Stimulated activated CD8-positive, alpha-beta memory T cell treated with anti-CD3 and anti-CD28 coated beads, Interleukin-7, amount 100 ng/mL, for 24 hours (primary cell): ENCODE measurements at regions not wholly inside any gene's neighbourhood (a gene's known extent, or its start where the extent isn't known, plus 50 kb on each side); places are given as distances from the start of the nearest gene placed in this dataset.
"Not testable (repeated sequence)": the region's sequence is repeated elsewhere in the genome, so short reads cannot be mapped to it uniquely, and the experiment has no call there.

Experiments
- DNase-seq: peaks from one replicate; pipeline ENCODE4 v3.0.0-alpha.2; 2020; ENCODE audit warnings: low read depth

DNA sequence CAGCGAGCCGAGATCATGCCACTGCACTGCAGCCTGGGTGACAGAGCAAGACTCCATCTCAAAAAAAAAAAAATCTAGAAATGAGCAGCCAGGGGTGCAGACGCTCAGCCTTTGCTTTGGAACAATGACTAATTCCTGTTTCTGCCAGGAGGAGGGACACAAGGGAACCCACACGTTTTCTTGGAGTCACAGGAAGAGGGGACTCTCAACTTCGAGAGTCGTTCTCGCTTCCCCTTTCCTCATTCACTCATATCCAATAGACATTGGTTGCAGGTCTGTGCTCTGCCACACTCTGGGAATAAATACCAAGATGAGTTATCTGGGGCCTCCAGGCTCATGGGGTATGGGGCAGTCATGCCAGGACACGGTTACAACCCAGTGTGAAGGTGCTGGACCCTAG lies 91.5 kb upstream of the RREB1 start:
- DNase-seq, result no peak

GRCh38 chr6:7021301-7021700 lies 86.5 kb upstream of the RREB1 start:
- no peak for DNase-seq

DNA sequence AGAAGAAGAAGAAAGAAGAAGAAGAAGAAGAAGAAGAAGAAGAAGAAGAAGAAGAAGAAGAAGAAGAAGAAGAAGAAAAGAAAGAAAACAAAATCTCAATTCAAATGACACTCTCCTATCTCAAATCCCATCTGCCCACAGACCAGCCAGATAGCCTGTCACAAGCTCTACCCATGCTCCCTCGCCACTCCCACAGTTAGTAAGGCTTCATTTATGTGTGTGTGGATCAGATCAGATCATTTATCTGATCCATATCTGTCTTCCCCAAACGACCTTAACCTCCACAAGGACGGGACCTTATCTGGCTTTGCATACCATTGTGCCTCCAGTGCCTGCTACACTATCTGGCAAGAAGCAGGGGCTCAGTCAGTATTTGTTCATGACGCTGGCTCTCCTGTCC lies 81.9 kb upstream of the RREB1 start:
- DNase-seq, result no peak

GRCh38 chr6:7028963-7029362 lies 78.8 kb upstream of the RREB1 start:
- not testable (repeated sequence) for DNase-seq

- not testable (repeated sequence) for DNase-seq
Observed at GRCh38 chr6:7030968-7031367, 76.8 kb upstream of the RREB1 start.

GRCh38 chr6:7033202-7033601 lies 74.6 kb upstream of the RREB1 start:
- no peak for DNase-seq

- DNase-seq, result no peak
Observed at GRCh38 chr6:7034055-7034454, 73.7 kb upstream of the RREB1 start.

DNA sequence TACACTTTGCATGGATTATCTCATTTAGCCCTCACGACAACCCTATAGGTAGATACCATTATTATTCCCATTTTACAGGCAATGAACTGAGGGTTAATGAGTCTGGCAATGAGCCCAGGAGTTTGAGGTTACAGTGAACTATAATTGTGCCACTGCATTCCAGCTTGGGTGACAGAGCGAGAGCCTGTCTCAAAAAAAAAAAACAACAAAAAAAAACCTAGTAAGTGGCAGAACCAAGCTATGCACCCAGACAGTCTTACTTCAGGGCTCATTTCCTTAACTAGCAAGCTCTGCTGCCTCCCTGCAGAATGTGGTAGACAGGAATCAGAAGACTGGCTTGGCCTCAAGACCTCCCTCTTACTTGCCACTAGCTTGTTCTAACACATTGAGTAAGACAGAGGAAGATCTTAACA lies 71.9 kb upstream of the RREB1 start:
- DNase-seq, result no peak

- DNase-seq, result no peak
Observed at GRCh38 chr6:7041511-7042026, 66.2 kb upstream of the RREB1 start.

DNA sequence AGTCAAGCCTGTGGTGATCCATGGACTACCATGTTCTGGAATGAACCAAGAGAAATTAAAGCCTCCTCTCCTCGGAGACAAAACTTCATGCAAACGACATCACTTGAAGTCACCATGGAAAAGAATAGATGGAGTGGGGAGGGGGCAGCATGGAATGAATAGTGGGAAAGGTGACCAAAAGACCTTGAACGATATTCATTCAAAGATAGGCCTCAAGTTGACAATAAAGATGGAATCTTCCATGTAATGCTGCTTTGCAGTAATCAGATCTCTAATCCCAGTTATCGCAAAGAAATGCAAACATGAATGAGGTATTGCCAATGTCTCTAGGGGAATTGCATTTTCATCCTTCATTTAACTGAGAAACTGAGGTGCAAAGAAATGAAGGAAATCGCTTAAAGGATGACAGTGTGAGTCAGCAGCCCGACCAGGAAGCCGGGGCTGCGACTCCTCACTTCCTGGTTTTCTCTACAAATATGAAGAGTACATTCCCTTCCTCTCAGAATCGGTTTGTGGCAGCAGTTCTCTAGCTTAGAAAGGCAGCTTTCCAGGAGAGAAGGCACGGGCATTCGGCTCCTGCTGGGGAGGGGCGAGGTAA lies 65.6 kb upstream of the RREB1 start:
- no peak for DNase-seq

GRCh38 chr6:7042654-7043545 lies 64.9 kb upstream of the RREB1 start:
- DNase-seq, result no peak

DNA sequence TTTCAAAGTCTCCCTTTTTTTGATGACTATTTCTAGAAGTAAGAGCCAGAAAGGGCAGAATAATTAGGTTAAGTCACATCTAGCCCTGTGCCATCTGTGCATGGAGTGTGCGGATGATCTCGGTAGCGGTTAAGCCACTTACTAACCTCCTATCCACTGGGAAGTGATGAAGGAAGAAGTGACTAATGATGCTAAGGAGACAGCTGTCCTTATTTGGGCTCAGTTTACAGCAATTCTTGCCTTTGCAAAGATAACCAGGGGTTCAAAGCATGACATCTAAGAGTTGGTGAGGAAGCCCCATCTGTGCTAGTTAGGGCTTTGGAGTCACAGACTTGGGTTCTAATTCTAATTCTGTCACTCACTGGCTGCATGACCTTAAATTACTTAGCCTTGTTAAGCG lies 62.4 kb upstream of the RREB1 start:
- no peak for DNase-seq

GRCh38 chr6:7045746-7046145 lies 62.0 kb upstream of the RREB1 start:
- no peak for DNase-seq

- DNase-seq, result no peak
Observed at GRCh38 chr6:7047128-7047527, 60.6 kb upstream of the RREB1 start.

DNA sequence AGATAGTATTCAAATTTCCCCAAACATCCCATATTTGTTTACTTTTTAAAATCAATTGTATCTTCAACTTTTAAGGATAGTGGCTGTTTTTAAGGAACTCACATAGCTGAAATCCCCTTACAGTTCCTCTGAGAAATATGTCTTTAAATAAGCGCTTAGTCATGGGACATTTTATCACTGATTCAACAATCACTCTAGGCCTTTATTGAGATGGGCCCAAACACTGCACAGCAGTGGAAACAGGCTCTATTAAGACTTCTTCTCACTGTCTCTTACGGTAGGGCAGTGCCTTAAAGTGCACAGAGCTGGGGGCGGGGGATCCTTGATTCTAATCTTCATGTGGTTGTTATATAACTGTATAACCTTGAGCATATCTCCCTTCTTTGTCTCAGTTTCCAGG lies 59.8 kb upstream of the RREB1 start:
- DNase-seq, result no peak

- no peak for DNase-seq
Observed at GRCh38 chr6:7048894-7049293, 58.9 kb upstream of the RREB1 start.

GRCh38 chr6:7050004-7050403 lies 57.8 kb upstream of the RREB1 start:
- no peak for DNase-seq

GRCh38 chr6:7050872-7051779 lies 56.6 kb upstream of the RREB1 start:
- no peak for DNase-seq

- DNase-seq, result no peak
Observed at GRCh38 chr6:7051780-7052442, 55.9 kb upstream of the RREB1 start.

GRCh38 chr6:7052443-7053011 lies 55.2 kb upstream of the RREB1 start:
- no peak for DNase-seq

DNA sequence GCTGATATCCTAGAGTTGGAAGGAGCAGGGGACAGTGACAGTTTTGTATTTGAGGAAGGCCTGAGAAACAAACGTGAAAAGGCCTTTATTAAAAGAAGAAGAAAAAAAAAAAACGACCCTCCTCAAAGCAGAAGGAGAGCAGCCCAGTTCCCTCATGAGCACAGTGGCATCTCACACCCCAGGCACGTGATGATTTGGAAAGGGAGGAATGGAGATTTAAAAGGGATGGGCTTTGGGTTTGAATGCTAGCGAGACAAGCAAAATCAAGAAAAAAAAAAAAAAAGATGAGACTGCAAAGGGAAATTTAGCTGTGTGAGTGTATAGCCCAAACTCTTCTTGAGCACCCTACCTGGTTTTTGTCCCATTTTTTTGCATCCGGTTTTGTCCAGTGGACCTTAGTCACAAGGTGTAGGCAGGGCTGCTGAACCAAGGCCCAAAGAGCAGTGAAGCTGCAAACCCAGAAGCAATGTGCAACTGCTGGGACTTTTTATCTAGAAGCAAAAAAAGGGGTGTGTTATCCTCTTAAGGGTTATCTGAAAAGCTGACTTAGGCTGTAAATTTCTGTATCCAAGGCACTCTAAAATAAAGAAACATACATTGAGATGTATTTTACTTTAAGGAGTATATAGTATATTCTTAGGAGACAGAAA lies 54.5 kb upstream of the RREB1 start:
- DNase-seq, result no peak
